ENCODE measurements at regions not wholly inside any gene's neighbourhood (a gene's known extent, or its start where the extent isn't known, plus 50 kb on each side); places are given as distances from the start of the nearest gene placed in this dataset.

GRCh38 chr2:48220501-48220900 is 94.0 kb upstream of the FOXN2 start:
- no peak for TF ChIP-seq CTCF (conservative IDR thresholded peaks at IDR 0.05; ENCODE audit: low read depth, low read length)
- no peak for DNase-seq (ENCODE audit: low read depth)
- no peak overlapping the region for H3K4me3 ChIP-seq (ENCODE audit: low read depth, low read length)

GRCh38 chr2:48221846-48222516 is 92.5 kb upstream of the FOXN2 start:
- no peak overlapping the region for H3K4me3 ChIP-seq (ENCODE audit: low read depth, low read length)
- no peak for DNase-seq (ENCODE audit: low read depth)
- no peak for TF ChIP-seq CTCF (conservative IDR thresholded peaks at IDR 0.05; ENCODE audit: low read depth, low read length)

- no peak for DNase-seq (ENCODE audit: low read depth)
- TF ChIP-seq CTCF (conservative IDR thresholded peaks at IDR 0.05; ENCODE audit: low read depth, low read length): no peak
- no peak overlapping the region for H3K4me3 ChIP-seq (ENCODE audit: low read depth, low read length)
These were observed 86.7 kb upstream of the FOXN2 start for GRCh38 chr2:48227617-48228344.

GRCh38 chr2:48228345-48228684 is 86.2 kb upstream of the FOXN2 start:
- no peak for TF ChIP-seq CTCF (conservative IDR thresholded peaks at IDR 0.05; ENCODE audit: low read depth, low read length)
- DNase-seq (ENCODE audit: low read depth): no peak
- no peak overlapping the region for H3K4me3 ChIP-seq (ENCODE audit: low read depth, low read length)

- H3K4me3 ChIP-seq (ENCODE audit: low read depth, low read length): no peak overlapping the region
- DNase-seq (ENCODE audit: low read depth): no peak
- no peak for TF ChIP-seq CTCF (conservative IDR thresholded peaks at IDR 0.05; ENCODE audit: low read depth, low read length)
These were observed 85.4 kb upstream of the FOXN2 start for GRCh38 chr2:48229063-48229462.

- no peak overlapping the region for H3K4me3 ChIP-seq (ENCODE audit: low read depth, low read length)
- DNase-seq (ENCODE audit: low read depth): no peak
- no peak for TF ChIP-seq CTCF (conservative IDR thresholded peaks at IDR 0.05; ENCODE audit: low read depth, low read length)
These were observed 83.6 kb upstream of the FOXN2 start for GRCh38 chr2:48230834-48231233.

GRCh38 chr2:48232351-48232750 is 82.1 kb upstream of the FOXN2 start:
- no peak for TF ChIP-seq CTCF (conservative IDR thresholded peaks at IDR 0.05; ENCODE audit: low read depth, low read length)

More at GRCh38 chr2:48232351-48232750, 82.1 kb upstream of the FOXN2 start:
- DNase-seq (ENCODE audit: low read depth): no peak
- H3K4me3 ChIP-seq (ENCODE audit: low read depth, low read length): no peak overlapping the region

All from epithelial cell of proximal tubule (primary cell).